ENCODE measurements at regions not wholly inside any gene's neighbourhood (a gene's known extent, or its start where the extent isn't known, plus 50 kb on each side); places are given as distances from the start of the nearest gene placed in this dataset.

GRCh38 chr16:82499302-82499701, 127.5 kb upstream of the CDH13 start (continued):
- TF ChIP-seq RXRA (IDR thresholded peaks at IDR 0.05; ENCODE audit: insufficient read depth, low read depth, low read length) (no peak), EGR1 (IDR thresholded peaks at IDR 0.05; ENCODE audit: borderline replicate concordance, low read depth, low read length) (no peak), PHF8 (conservative IDR thresholded peaks at IDR 0.05; ENCODE audit: low read depth, low read length) (no peak), SRF (IDR thresholded peaks at IDR 0.05; ENCODE audit: low read depth, low read length) (no peak)

Measured in H1 (cell line).